ENCODE measurements at regions not wholly inside any gene's neighbourhood (a gene's known extent, or its start where the extent isn't known, plus 50 kb on each side); places are given as distances from the start of the nearest gene placed in this dataset.

- no peak for DNase-seq (ENCODE audit: low read depth, low spot score)
- FAIRE-seq = no peak
- Histone ChIP-seq H3K4me1 (ENCODE audit: control insufficient read depth, extremely low read depth, insufficient read depth, low read length) (no peaks in the 10 kb centered on the region), H3K36me3 (ENCODE audit: control insufficient read depth in 2 of 2, extremely low read depth in 1 of 2, insufficient read depth in 2 of 2, low read length in 2 of 2) (no peaks in the 10 kb centered on the region), H3K9me3 (ENCODE audit: control insufficient read depth, low read depth, low read length) (peaks cover 4% of the 10 kb centered on the region), H3K4me2 (ENCODE audit: control insufficient read depth, extremely low read depth, insufficient read depth, low read depth, low read length) (no peak overlapping the region), H4K20me1 (ENCODE audit: control insufficient read depth, extremely low read depth, insufficient read depth, low read length) (no peaks in the 10 kb centered on the region), H3K27me3 (ENCODE audit: control insufficient read depth, extremely low read depth, insufficient read depth, low read length) (no peaks in the 10 kb centered on the region), H3K4me3 (ENCODE audit: control insufficient read depth in 2 of 3, extremely low read depth in 1 of 3, insufficient read depth in 2 of 3, low read depth in 1 of 3, low read length in 3 of 3) (no peak overlapping the region), H3K27ac (ENCODE audit: control insufficient read depth, insufficient read depth, low read length) (no peak overlapping the region), H3K9me1 (ENCODE audit: control insufficient read depth, extremely low read depth, insufficient read depth, low read length) (no peaks in the 10 kb centered on the region), H3K79me2 (ENCODE audit: control insufficient read depth, insufficient read depth, low read length) (no peaks in the 10 kb centered on the region), H3K9ac (ENCODE audit: control insufficient read depth, extremely low read depth, insufficient read depth, low read length) (no peak overlapping the region), H2AFZ (ENCODE audit: control insufficient read depth, low read length) (no peak overlapping the region)
- no peak for TF ChIP-seq EZH2 (IDR thresholded peaks at IDR 0.05; ENCODE audit: low read length)
- no peak for TF ChIP-seq CTCF (optimal IDR thresholded peaks at IDR 0.05 in 1 of 3, IDR thresholded peaks at IDR 0.05 in 1 of 3, conservative IDR thresholded peaks at IDR 0.05 in 1 of 3; ENCODE audit: extremely low read depth in 1 of 3, insufficient read depth in 2 of 3, low read length in 3 of 3)
- dilution Hi-C loops (cut with MboI; ENCODE audit: extremely low pct_ligation_motif_present, low sequenced_read_pairs) = no loop called here
These were observed 296.9 kb downstream of the TMEM114 start for GRCh38 chr16:8293413-8293812.

- no peaks in the 10 kb centered on the region for H3K4me1 ChIP-seq (ENCODE audit: control insufficient read depth, extremely low read depth, insufficient read depth, low read length)
- dilution Hi-C loops (cut with MboI; ENCODE audit: extremely low pct_ligation_motif_present, low sequenced_read_pairs) = no loop called here
- no peak for TF ChIP-seq CTCF (optimal IDR thresholded peaks at IDR 0.05 in 1 of 3, IDR thresholded peaks at IDR 0.05 in 1 of 3, conservative IDR thresholded peaks at IDR 0.05 in 1 of 3; ENCODE audit: extremely low read depth in 1 of 3, insufficient read depth in 2 of 3, low read length in 3 of 3)
- no peak for TF ChIP-seq EZH2 (IDR thresholded peaks at IDR 0.05; ENCODE audit: low read length)
- no peak overlapping the region for H3K9ac ChIP-seq (ENCODE audit: control insufficient read depth, extremely low read depth, insufficient read depth, low read length)
- no peaks in the 10 kb centered on the region for H3K79me2 ChIP-seq (ENCODE audit: control insufficient read depth, insufficient read depth, low read length)
- H2AFZ ChIP-seq (ENCODE audit: control insufficient read depth, low read length) = no peak overlapping the region
- H3K9me3 ChIP-seq (ENCODE audit: control insufficient read depth, low read depth, low read length) = peaks cover 4% of the 10 kb centered on the region
- DNase-seq (ENCODE audit: low read depth, low spot score) (no peak), FAIRE-seq (no peak)
- no peaks in the 10 kb centered on the region for H3K36me3 ChIP-seq (ENCODE audit: control insufficient read depth in 2 of 2, extremely low read depth in 1 of 2, insufficient read depth in 2 of 2, low read length in 2 of 2)
- H3K27me3 ChIP-seq (ENCODE audit: control insufficient read depth, extremely low read depth, insufficient read depth, low read length) = no peaks in the 10 kb centered on the region
- no peak overlapping the region for H3K4me2 ChIP-seq (ENCODE audit: control insufficient read depth, extremely low read depth, insufficient read depth, low read depth, low read length)
- H3K9me1 ChIP-seq (ENCODE audit: control insufficient read depth, extremely low read depth, insufficient read depth, low read length) = no peaks in the 10 kb centered on the region
- H3K27ac ChIP-seq (ENCODE audit: control insufficient read depth, insufficient read depth, low read length) = no peak overlapping the region
- H3K4me3 ChIP-seq (ENCODE audit: control insufficient read depth in 2 of 3, extremely low read depth in 1 of 3, insufficient read depth in 2 of 3, low read depth in 1 of 3, low read length in 3 of 3) = no peak overlapping the region
- H4K20me1 ChIP-seq (ENCODE audit: control insufficient read depth, extremely low read depth, insufficient read depth, low read length) = no peaks in the 10 kb centered on the region
These were observed 298.0 kb downstream of the TMEM114 start for GRCh38 chr16:8292271-8292670.
